ENCODE measurements at regions not wholly inside any gene's neighbourhood (a gene's known extent, or its start where the extent isn't known, plus 50 kb on each side); places are given as distances from the start of the nearest gene placed in this dataset.

DNA sequence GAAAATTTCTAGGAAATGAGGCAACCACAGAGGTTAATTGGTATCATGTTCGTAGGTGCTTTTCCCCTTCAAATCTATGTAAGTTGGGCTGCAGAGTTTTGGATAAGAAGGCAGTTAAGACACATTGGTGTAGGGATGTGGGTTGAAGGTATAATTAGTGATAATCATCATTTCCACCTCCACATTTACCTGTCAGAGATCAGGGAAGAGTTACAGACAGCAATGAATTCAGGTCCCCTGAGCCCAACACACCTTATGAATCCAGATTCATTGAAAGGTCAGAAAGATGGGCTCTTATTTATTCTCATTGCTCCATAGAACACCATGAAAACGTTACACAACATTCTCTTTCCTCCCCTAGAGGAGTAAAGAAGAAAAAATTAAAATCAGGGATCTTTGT, 308.7 kb downstream of the C11orf87 start:
- no peak for TF ChIP-seq EP300 (IDR thresholded peaks at IDR 0.05; ENCODE audit: borderline replicate concordance in 1 of 2, low read depth in 1 of 2, low read length in 1 of 2)
- TF ChIP-seq CTCF (IDR thresholded peaks at IDR 0.05) = no peak
- no peak for TF ChIP-seq CHD2 (IDR thresholded peaks at IDR 0.05; ENCODE audit: low read length, partially characterized antibody)
- TF ChIP-seq YY1 (IDR thresholded peaks at IDR 0.05; ENCODE audit: low read depth) = no peak
- no peak for TF ChIP-seq NRF1 (IDR thresholded peaks at IDR 0.05; ENCODE audit: low read depth, low read length)
- TF ChIP-seq REST (IDR thresholded peaks at IDR 0.05; ENCODE audit: low read depth, low read length) = no peak
- no peak for TF ChIP-seq POLR2AphosphoS5 (IDR thresholded peaks at IDR 0.05; ENCODE audit: low read depth, low read length)
- TF ChIP-seq FOXJ3 (CRISPR knock-in tag; IDR thresholded peaks at IDR 0.05) = no peak
- no peak for TF ChIP-seq SIN3A (IDR thresholded peaks at IDR 0.05; ENCODE audit: borderline replicate concordance, low read depth, low read length)
- TF ChIP-seq GATA2 (CRISPR knock-in tag; IDR thresholded peaks at IDR 0.05) = no peak
- no peak for TF ChIP-seq GABPA (IDR thresholded peaks at IDR 0.05; ENCODE audit: low read depth)
- TF ChIP-seq TCF12 (IDR thresholded peaks at IDR 0.05) = no peak
- no peak for TF ChIP-seq TAF1 (IDR thresholded peaks at IDR 0.05; ENCODE audit: borderline replicate concordance, low read depth, low read length)
- TF ChIP-seq USF2 (IDR thresholded peaks at IDR 0.05; ENCODE audit: borderline replicate concordance, low read depth, low read length) = no peak

Data from SK-N-SH (cell line).